ENCODE measurements at regions not wholly inside any gene's neighbourhood (a gene's known extent, or its start where the extent isn't known, plus 50 kb on each side); places are given as distances from the start of the nearest gene placed in this dataset.
"Not testable (repeated sequence)": the region's sequence is repeated elsewhere in the genome, so short reads cannot be mapped to it uniquely, and the experiment has no call there.

- not testable (repeated sequence) for DNase-seq; H3K27me3 ChIP-seq (ENCODE audit: control insufficient read depth, insufficient read depth, low read length); H3K4me1 ChIP-seq (ENCODE audit: control insufficient read depth, insufficient read depth, low read length); H3K4me3 ChIP-seq (ENCODE audit: low read length); H3K9me3 ChIP-seq (ENCODE audit: control insufficient read depth, low read depth, low read length); H3K27ac ChIP-seq (ENCODE audit: low read length); H3K36me3 ChIP-seq (ENCODE audit: control insufficient read depth, insufficient read depth, low read length)
- WGBS (ENCODE audit: insufficient coverage, low lambda C conversion rate) = no CpG with 5 or more reads among the region's 2 CpGs
These were observed 304.0 kb downstream of the MTERF1 start for GRCh38 chr7:91576459-91576858.

- Histone ChIP-seq H3K27me3 (ENCODE audit: control insufficient read depth, insufficient read depth, low read length) (no peaks in the 10 kb centered on the region), H3K9me3 (ENCODE audit: control insufficient read depth, low read depth, low read length) (no peaks in the 10 kb centered on the region), H3K36me3 (ENCODE audit: control insufficient read depth, insufficient read depth, low read length) (no peaks in the 10 kb centered on the region), H3K4me1 (ENCODE audit: control insufficient read depth, insufficient read depth, low read length) (no peaks in the 10 kb centered on the region), H3K4me3 (ENCODE audit: low read length) (no peak overlapping the region), H3K27ac (ENCODE audit: low read length) (no peak overlapping the region)
- no CpG with 5 or more reads among the region's 9 CpGs for whole genome bisulfite sequencing (ENCODE audit: insufficient coverage, low lambda C conversion rate)
- DNase-seq = no peak
These were observed 300.7 kb downstream of the MTERF1 start for GRCh38 chr7:91579837-91580236.

GRCh38 chr7:91582799-91583477 lies 297.6 kb downstream of the MTERF1 start:
- Histone ChIP-seq H3K4me3 (ENCODE audit: low read length) (no peak overlapping the region), H3K4me1 (ENCODE audit: control insufficient read depth, insufficient read depth, low read length) (no peaks in the 10 kb centered on the region), H3K27ac (ENCODE audit: low read length) (no peak overlapping the region), H3K9me3 (ENCODE audit: control insufficient read depth, low read depth, low read length) (no peaks in the 10 kb centered on the region), H3K36me3 (ENCODE audit: control insufficient read depth, insufficient read depth, low read length) (no peaks in the 10 kb centered on the region), H3K27me3 (ENCODE audit: control insufficient read depth, insufficient read depth, low read length) (no peaks in the 10 kb centered on the region)
- WGBS (ENCODE audit: insufficient coverage, low lambda C conversion rate) = no CpG with 5 or more reads among the region's 15 CpGs
- DNase-seq = no peak

- DNase-seq = no peak
- no CpG with 5 or more reads among the region's 2 CpGs for WGBS (ENCODE audit: insufficient coverage, low lambda C conversion rate)
- Histone ChIP-seq H3K4me1 (ENCODE audit: control insufficient read depth, insufficient read depth, low read length) (no peaks in the 10 kb centered on the region), H3K4me3 (ENCODE audit: low read length) (no peak overlapping the region), H3K27ac (ENCODE audit: low read length) (no peak overlapping the region), H3K9me3 (ENCODE audit: control insufficient read depth, low read depth, low read length) (no peaks in the 10 kb centered on the region), H3K36me3 (ENCODE audit: control insufficient read depth, insufficient read depth, low read length) (no peaks in the 10 kb centered on the region), H3K27me3 (ENCODE audit: control insufficient read depth, insufficient read depth, low read length) (no peaks in the 10 kb centered on the region)
These were observed 284.2 kb downstream of the MTERF1 start for GRCh38 chr7:91596287-91596686.

- DNase-seq = no peak
- no CpG with 5 or more reads among the region's 1 CpG for WGBS (ENCODE audit: insufficient coverage, low lambda C conversion rate)
- H3K36me3 ChIP-seq (ENCODE audit: control insufficient read depth, insufficient read depth, low read length) = no peaks in the 10 kb centered on the region
- no peaks in the 10 kb centered on the region for H3K4me1 ChIP-seq (ENCODE audit: control insufficient read depth, insufficient read depth, low read length)
- no peak overlapping the region for H3K4me3 ChIP-seq (ENCODE audit: low read length)
- no peak overlapping the region for H3K27ac ChIP-seq (ENCODE audit: low read length)
- H3K27me3 ChIP-seq (ENCODE audit: control insufficient read depth, insufficient read depth, low read length) = no peaks in the 10 kb centered on the region
- H3K9me3 ChIP-seq (ENCODE audit: control insufficient read depth, low read depth, low read length) = no peaks in the 10 kb centered on the region
These were observed 281.7 kb downstream of the MTERF1 start for GRCh38 chr7:91598791-91599190.

GRCh38 chr7:91600112-91600511 lies 280.4 kb downstream of the MTERF1 start:
- Histone ChIP-seq H3K9me3 (ENCODE audit: control insufficient read depth, low read depth, low read length) (no peaks in the 10 kb centered on the region), H3K27me3 (ENCODE audit: control insufficient read depth, insufficient read depth, low read length) (no peaks in the 10 kb centered on the region), H3K27ac (ENCODE audit: low read length) (no peak overlapping the region), H3K4me3 (ENCODE audit: low read length) (no peak overlapping the region), H3K36me3 (ENCODE audit: control insufficient read depth, insufficient read depth, low read length) (no peaks in the 10 kb centered on the region), H3K4me1 (ENCODE audit: control insufficient read depth, insufficient read depth, low read length) (no peaks in the 10 kb centered on the region)
- DNase-seq = no peak

GRCh38 chr7:91603707-91604106 lies 276.8 kb downstream of the MTERF1 start:
- DNase-seq = no peak
- Histone ChIP-seq H3K36me3 (ENCODE audit: control insufficient read depth, insufficient read depth, low read length) (no peaks in the 10 kb centered on the region), H3K27ac (ENCODE audit: low read length) (no peak overlapping the region), H3K27me3 (ENCODE audit: control insufficient read depth, insufficient read depth, low read length) (no peaks in the 10 kb centered on the region), H3K9me3 (ENCODE audit: control insufficient read depth, low read depth, low read length) (no peaks in the 10 kb centered on the region), H3K4me1 (ENCODE audit: control insufficient read depth, insufficient read depth, low read length) (no peaks in the 10 kb centered on the region), H3K4me3 (ENCODE audit: low read length) (no peak overlapping the region)
- no CpG with 5 or more reads among the region's 3 CpGs for WGBS (ENCODE audit: insufficient coverage, low lambda C conversion rate)

GRCh38 chr7:91608606-91609005 lies 271.9 kb downstream of the MTERF1 start:
- no peak for DNase-seq
- no peaks in the 10 kb centered on the region for H3K36me3 ChIP-seq (ENCODE audit: control insufficient read depth, insufficient read depth, low read length)
- no peak overlapping the region for H3K4me3 ChIP-seq (ENCODE audit: low read length)
- no peaks in the 10 kb centered on the region for H3K4me1 ChIP-seq (ENCODE audit: control insufficient read depth, insufficient read depth, low read length)
- no peaks in the 10 kb centered on the region for H3K9me3 ChIP-seq (ENCODE audit: control insufficient read depth, low read depth, low read length)
- WGBS (ENCODE audit: insufficient coverage, low lambda C conversion rate) = 100% methylated on average over 1 of the region's 2 CpGs
- H3K27me3 ChIP-seq (ENCODE audit: control insufficient read depth, insufficient read depth, low read length) = no peaks in the 10 kb centered on the region
- no peak overlapping the region for H3K27ac ChIP-seq (ENCODE audit: low read length)

GRCh38 chr7:91609525-91609924 lies 271.0 kb downstream of the MTERF1 start:
- H3K27me3 ChIP-seq (ENCODE audit: control insufficient read depth, insufficient read depth, low read length) = no peaks in the 10 kb centered on the region
- DNase-seq = no peak
- H3K36me3 ChIP-seq (ENCODE audit: control insufficient read depth, insufficient read depth, low read length) = no peaks in the 10 kb centered on the region
- no peaks in the 10 kb centered on the region for H3K4me1 ChIP-seq (ENCODE audit: control insufficient read depth, insufficient read depth, low read length)
- H3K4me3 ChIP-seq (ENCODE audit: low read length) = no peak overlapping the region
- no peaks in the 10 kb centered on the region for H3K9me3 ChIP-seq (ENCODE audit: control insufficient read depth, low read depth, low read length)
- H3K27ac ChIP-seq (ENCODE audit: low read length) = no peak overlapping the region

- H3K27me3 ChIP-seq (ENCODE audit: control insufficient read depth, insufficient read depth, low read length) = no peaks in the 10 kb centered on the region
- no peaks in the 10 kb centered on the region for H3K4me1 ChIP-seq (ENCODE audit: control insufficient read depth, insufficient read depth, low read length)
- H3K27ac ChIP-seq (ENCODE audit: low read length) = no peak overlapping the region
- H3K36me3 ChIP-seq (ENCODE audit: control insufficient read depth, insufficient read depth, low read length) = no peaks in the 10 kb centered on the region
- no peak for DNase-seq
- H3K4me3 ChIP-seq (ENCODE audit: low read length) = no peak overlapping the region
- WGBS (ENCODE audit: insufficient coverage, low lambda C conversion rate) = 92% methylated on average over 2 of the region's 4 CpGs
- no peaks in the 10 kb centered on the region for H3K9me3 ChIP-seq (ENCODE audit: control insufficient read depth, low read depth, low read length)
These were observed 266.1 kb downstream of the MTERF1 start for GRCh38 chr7:91614431-91614830.
